ENCODE measurements at regions not wholly inside any gene's neighbourhood (a gene's known extent, or its start where the extent isn't known, plus 50 kb on each side); places are given as distances from the start of the nearest gene placed in this dataset.

DNA sequence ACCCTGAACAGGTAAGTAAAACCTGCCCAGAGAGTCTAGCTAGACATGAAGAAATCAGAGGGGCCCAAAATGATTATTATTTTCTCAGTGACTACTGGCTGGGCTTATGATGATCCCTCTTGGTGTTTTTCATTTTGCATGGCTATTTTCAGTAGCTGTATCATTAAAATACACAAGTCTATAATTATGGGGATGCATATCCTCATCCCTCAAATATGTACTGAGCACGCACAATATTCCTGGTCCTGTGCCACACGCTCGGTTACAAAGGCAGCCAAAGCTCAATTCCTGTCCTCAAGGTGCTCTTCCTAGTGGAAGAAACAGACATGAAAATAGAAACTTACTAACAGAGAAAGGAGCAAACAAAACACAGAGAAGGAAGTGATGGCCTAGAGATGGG, 180.0 kb downstream of the DAD1 start:
- no peak for TF ChIP-seq POLR2A (IDR thresholded peaks at IDR 0.05)
- TF ChIP-seq, protein P1, sequence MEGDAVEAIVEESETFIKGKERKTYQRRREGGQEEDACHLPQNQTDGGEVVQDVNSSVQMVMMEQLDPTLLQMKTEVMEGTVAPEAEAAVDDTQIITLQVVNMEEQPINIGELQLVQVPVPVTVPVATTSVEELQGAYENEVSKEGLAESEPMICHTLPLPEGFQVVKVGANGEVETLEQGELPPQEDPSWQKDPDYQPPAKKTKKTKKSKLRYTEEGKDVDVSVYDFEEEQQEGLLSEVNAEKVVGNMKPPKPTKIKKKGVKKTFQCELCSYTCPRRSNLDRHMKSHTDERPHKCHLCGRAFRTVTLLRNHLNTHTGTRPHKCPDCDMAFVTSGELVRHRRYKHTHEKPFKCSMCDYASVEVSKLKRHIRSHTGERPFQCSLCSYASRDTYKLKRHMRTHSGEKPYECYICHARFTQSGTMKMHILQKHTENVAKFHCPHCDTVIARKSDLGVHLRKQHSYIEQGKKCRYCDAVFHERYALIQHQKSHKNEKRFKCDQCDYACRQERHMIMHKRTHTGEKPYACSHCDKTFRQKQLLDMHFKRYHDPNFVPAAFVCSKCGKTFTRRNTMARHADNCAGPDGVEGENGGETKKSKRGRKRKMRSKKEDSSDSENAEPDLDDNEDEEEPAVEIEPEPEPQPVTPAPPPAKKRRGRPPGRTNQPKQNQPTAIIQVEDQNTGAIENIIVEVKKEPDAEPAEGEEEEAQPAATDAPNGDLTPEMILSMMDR (IDR thresholded peaks at IDR 0.05), result no peak
